Epidermal melanocyte (primary cell): ENCODE measurements at regions not wholly inside any gene's neighbourhood (a gene's known extent, or its start where the extent isn't known, plus 50 kb on each side); places are given as distances from the start of the nearest gene placed in this dataset.

Experiments
- DNase-seq: peaks from one replicate; pipeline ENCODE4 v3.0.0; 2011; ENCODE audit warnings: low spot score; ENCODE audit not compliant: insufficient read length

DNA sequence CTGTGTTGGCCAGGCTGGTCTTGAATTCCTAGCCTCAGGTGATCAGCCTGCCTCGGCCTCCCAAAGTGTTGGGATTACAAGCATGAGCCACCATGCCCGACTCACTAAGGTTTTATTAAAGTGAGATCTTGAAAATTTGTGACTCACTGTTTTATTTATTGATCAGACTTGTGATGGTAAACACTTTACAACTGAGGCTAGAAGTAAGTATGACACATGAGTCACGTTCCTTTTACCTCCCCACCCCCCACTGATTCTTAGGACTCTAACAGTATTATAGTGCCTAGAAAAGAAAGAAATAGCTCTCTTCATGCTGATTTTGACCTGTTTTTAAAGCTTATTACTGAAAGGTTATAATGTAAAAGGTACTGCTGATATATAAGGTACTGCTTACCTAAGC is 160.6 kb downstream of the TANC2 start:
- no peak for DNase-seq

DNA sequence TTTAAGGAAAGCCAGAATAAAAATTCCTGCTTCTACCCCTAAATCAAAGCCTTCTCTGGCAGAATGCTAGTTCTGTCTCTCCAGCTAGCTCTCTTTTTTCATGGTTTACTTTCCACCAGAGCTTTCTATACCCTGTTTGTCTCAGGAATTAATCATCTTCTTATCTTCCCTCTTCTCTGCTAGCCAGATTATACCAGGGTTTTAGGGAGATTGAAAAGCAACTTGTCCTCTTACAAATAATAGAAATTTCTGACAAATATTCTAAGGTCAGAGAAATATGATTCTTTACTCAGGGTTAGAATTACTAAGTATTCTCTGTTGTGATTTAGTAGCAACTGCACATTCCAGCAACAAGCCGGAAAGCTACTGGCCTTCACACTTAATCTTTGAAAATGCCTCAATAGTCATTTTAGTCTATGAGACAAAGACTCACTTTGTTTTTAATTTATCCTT is 166.4 kb downstream of the TANC2 start:
- DNase-seq: peak; percentile 46

DNA sequence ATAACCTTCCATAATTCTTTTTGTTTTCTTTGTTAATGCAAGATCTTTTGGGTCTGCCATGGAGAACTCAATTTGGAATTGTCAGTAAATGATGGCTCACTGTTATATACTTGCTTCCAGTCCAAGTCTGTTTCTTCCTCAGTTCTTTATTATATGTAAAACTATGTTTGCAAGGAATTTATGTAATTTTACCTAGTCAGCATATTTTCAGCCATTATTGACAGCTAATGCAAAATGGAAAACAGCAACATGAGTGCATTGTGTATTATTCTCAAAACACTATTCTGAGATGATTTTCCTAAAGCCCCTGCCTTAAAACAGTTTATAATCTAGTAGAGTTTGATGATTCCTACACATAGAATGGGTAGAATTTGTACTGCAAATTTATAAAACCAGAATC is 167.5 kb downstream of the TANC2 start:
- DNase-seq: no peak

DNA sequence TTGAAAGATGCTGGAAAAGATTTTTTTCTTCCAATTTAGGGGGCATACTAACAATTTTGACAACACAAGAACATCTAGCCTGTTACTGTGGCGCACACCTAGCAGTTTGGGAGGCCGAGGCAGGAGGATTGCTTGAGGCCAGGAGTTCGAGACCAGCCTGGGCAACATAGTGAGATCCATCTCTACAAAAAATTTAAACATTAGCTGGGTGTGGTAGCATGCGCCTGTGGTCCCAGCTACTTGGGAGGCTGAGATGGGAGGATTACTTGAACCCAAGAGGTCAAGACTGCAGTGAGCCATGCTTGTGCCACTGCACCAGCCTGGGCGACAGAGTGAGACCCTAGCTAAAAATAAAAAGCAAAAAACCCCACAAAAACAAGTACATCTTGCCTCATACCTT is 168.8 kb downstream of the TANC2 start:
- DNase-seq: no peak

DNA sequence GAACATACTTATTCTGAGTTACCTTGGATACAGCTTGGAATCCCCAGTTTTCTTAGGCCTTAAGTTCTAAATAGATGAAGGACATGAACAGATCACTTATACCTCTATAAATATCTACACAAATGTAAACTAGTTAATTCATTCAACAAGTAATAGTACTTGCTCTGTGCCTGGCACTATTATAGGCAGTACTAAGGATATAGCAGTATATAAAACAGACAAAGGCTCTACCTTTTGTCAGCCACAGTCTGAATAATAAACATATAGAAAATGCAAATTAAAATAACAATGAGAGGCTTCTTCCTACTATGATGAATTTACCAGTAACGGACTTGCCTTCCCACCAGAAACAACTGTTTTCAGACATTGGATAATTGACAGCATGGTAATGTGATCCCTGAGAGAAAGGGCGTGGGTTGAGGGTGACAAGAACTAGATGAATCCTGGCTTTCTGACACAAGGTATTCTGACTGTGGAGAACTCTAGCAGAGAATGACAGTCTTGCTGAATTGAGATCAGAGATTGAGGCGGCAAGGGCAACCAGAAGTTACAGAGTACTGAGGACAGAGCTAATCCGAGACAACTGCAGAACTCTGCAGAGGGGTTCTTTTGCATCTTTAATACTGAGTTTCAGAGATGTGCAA is 170.5 kb downstream of the TANC2 start:
- no peak for DNase-seq

DNA sequence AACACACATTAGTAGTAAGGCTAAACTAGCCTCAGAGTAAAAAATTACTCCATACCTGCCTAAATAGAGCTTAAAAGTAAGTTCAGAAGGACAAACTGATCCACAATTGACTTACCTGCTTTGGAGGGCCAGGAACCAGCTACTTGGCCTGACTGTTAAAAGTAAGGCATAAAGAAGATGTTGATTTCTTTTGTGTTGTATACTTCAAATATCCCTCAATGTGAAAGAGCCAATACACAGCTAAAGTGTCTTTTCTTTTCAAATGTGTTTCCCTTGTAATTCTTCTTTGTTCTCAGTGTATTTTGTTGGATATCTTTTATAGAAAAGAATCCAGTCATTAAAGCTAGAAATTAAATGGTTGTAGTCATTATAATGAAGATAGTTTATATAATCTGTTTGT is 171.1 kb downstream of the TANC2 start:
- DNase-seq: no peak

DNA sequence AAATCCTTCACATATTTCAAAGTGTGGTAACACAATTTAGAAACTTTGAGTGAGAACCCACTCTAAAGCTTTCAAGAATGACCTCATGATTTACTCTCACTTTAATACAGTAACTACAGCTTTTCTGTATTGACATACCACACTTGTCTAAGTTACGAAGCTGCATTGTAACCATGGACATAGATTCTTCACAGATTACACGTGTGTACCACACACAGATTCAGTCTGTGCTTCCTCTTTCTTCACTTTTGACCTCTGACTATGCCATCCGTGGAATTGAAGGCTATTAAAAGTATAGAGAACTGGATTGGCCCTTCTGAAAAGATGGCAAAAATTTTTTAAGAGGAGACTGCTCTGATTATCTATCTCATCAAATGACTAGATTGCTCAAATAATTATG is 172.7 kb downstream of the TANC2 start:
- no peak for DNase-seq

DNA sequence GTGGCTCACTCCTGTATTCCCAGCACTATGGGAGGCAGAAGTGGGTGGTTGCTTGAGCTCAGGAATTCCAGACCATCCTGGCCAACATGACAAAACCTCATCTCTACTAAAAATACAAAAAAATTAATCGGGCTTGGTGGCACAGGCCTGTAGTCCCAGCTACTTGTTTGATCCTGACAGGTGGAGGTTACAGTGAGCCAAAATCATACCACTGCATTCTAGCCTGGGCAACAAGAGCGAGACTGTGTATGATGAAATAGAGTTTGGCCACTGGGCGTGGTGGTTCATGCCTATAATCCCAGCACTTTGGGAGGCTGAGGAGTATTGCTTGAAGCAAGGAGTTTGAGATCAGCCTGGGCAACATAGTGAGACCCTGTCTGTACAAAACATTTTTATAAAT is 173.3 kb downstream of the TANC2 start:
- DNase-seq: no peak

DNA sequence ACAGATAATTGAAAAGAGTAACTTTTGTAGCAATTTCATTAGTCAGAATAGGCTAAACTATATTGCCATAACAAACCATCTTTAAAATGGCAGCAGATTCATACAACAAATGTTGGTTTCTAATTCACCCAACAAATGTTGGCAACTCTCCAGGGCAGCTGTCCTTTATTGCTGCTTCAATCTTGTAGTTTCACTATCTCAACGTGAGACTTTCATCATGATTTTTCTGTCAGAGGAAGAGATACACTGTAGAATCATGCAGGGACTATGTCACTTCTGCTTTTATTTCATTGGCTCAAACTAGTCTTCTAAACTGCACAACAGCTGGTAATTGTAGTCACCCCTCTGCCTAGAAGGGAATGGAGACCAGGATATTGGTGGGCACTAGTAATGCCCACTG is 174.2 kb downstream of the TANC2 start:
- no peak for DNase-seq

DNA sequence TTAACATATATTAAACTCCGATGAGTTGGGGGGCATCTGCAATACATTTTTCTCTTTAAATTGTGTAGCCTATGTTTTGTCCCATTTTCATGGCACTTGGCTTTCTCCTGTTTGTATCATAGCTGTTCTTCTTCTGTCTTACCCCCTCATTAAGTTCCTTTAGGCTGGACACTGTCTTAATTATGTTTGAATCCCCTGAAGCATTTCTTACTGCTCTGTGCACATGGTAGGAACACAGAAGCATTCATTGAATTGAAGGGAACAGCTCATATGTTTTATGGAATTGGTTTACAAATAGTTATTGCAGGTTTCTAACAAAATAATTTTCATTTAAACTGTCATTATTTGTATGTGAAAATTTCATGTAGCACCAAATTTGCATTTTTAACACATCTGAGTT is 176.8 kb downstream of the TANC2 start:
- DNase-seq: peak; percentile 21

DNA sequence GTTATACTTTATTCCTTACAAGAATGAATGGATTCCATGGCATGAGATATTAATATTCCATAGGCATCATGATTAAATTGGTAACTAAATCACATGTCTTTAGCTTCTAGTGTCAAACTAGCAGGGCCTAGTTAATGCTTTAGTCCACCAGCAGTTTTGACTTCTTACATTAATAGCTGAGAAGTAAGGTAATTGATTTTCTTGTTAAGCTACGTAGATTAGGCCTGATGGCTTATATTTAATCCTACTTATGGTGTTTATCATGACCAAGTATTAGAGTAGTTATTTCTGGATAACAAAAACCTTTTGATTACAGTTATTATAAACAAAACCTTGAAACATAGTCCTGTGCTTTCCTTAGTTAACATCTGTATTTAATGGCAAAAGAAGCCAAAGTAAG is 184.5 kb downstream of the TANC2 start:
- DNase-seq: no peak

DNA sequence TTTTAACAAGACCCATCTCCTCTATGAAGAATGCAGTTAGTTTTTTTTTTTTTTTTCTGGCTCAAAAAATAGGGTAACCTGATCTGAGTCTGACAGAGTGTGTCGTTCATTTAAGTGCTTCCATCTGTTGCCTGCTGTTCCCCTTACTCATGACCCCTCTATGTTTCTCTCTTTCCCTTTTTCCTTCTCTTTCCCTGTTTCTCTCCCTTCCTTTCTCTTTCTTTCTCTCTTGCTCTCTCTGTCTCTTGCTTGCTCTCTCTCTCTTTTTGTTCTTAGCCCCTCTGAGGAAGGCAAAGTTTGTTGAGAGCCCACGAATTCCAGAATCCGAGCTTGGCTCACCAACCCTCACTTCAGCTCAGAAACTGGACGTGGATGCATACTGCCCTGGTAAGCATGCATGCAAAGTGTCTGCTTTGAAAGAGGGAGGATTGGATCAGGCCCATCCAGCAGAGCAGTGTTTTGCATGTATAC is 185.0 kb downstream of the TANC2 start:
- DNase-seq: no peak

DNA sequence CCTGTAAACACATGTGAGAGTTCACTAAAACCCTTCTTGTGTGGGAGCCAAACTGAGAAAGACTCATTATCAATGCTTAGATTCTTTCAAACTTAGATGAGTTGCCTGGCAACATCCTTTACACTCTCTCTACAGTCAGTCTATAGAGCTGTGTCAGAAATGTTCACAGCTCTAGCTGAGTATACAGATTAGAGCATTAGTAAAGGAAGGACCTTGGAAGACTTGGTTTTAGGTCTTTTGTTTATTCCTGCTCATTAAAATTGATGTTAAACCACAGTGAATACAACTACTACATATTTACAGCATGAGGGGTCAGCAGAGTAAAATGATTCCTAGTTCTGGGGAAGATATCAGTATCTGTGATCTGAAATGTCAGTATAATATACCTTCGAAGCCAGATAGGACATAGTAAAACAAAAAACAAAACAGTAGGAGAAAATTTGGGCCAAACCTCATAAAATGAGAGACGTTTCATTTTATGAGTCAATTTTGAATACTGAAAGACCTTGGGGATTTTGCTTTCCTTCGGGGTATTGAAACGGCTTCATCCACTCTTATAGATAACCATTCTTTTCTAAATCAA is 186.0 kb downstream of the TANC2 start:
- DNase-seq: no peak

DNA sequence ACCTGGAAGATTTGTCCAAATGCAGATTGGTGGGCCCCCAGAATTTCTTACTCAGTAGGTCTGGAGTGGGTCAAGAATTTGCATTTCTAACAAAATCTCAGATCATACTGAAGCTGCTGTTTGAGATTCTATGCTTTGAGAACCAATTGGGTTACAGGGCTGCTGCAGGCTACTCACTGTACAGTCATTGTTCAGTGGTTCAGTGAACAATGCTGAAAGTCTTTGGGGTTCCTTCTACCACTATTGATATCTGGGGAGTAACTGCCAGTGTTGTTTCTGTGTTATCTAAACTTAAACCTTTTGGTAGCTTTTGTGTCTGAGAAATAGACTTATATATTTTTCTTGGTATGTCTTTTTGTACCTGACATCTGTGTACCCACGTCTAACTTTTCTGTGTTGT is 187.5 kb downstream of the TANC2 start:
- DNase-seq: no peak

DNA sequence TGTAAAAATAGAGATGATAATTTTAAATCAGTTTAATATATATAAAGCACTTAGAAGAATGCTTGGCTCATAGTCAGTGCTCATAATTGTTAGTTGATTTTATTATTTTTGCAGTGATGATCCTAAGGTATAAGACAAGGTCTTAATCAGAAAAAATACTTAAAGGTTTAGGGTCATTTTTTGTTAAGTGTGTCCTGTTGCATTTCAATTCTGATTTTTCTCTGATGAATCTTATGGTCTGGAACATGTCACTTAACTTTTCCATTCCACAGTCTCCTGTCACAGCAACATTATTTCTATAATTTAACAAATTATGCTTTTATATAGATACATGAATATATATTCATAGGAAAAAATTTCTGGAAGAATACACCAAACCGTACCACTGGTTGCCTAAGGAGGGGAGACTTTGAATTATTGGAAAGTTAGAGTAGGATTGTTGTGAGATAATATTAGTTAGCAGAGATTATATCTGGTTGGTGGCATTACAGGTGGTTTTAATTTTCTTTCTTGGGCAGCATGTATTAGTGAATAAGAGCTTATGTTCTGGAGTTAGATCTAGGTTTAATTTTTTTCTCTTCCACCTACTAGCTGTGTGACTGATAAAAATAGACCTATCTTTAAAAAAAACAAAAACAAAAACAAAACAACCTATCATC is 188.7 kb downstream of the TANC2 start:
- DNase-seq: no peak

DNA sequence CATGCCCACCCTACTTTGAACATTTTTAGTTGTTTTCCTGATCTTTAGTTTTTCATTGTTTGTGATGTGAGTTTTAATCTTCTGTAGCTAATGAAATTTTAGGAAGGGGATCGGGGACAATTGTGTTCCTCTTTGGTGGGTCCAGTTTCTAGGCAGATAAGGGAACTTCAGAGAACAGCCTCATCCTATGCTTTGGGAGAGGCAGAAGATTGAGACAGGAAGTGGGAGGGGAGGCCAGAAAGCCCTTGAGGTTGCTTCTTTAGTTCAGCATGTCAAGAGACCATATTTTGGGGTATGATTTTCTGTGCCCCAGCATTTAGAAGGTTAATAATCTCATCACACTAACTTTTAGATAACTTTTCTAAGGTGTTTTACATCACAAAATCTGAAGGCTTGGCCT is 191.0 kb downstream of the TANC2 start:
- DNase-seq: no peak

DNA sequence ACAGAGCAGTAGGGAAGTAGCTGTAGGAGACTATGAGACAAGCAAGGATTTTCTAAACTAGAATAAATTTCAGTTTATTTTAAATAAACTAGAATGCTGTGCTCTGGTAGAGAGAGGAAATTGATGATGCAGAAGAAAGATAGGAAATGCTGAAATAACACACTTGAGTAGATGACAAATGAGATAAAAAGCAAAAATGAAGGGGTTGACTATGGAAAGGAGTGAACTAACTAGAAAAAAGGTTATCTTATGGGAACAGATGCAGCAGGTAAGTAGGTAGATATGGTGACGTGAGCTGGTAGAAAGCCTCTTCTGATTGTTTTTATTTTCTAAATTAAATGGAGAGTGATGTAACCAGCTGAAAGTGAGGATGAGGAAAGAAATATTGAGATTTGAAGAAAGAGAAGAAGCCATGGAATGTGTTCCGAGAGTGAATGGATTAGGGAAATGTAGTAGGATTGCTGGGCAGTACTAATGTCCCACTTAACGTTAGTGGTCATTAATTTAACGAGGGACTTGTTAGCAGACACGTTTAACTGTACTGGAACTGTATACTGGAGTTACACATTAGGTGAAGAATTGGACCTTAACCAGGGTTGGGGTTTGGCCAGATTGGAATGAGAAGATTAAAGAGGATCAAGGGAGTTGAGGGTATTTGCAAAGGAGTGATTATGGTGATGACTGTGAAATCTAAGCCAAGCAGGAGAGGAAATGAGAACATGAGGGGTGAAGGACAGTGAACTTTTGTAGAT is 196.5 kb downstream of the TANC2 start:
- no peak for DNase-seq

DNA sequence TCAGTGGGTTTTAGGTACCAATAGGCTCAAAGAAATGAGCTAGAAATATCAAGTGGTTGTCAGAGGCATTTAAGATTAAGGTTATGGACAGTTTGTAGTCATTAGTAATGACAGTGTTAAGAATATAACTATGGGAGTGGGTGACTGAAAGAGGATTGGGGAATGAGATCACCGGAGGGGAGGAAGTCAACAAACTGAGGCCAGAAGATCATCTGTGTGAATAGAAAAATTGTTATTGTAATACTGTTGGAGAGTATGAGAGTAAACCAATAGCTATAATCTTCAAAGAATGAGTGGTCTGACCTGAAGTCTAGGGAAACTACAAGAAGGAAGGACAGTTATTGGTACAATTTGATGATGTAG is 197.1 kb downstream of the TANC2 start:
- DNase-seq: no peak

DNA sequence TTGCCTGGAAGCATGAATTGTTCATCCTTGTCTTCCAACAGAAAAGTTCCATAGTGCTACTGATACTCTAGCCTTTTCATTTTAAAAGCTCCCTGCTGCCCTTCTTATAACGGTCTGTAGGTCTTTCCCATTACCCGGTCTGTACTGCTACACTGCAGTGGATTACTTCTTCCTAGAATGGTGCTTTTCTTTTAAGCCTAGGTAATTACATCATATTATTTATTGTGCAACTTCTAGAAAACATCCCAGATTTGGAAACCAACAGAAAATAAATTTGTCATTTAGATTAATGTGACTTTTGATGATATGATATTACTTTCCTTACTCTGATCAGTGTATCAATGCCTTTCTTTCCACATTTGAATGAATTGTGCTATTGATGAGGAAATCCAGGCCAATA is 199.4 kb downstream of the TANC2 start:
- no peak for DNase-seq

DNA sequence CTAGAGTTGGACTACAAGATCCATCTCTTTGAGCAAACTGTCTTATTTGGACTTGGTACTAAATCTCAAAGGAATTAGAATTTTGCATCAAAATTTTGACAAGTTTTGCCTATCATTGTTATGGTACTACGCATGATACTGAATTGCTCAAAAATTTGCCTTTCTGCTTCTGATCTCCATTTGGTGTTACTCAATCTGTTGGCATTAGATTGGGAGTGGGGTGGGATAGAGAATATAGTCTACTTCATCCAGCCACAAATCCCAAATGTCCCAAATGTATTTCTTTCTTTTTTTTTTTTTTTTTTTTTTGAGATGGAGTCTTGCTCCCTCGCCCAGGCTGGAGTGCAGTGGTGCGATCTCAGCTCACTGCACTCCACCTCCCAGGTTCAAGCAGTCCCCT is 204.8 kb downstream of the TANC2 start:
- DNase-seq: no peak

DNA sequence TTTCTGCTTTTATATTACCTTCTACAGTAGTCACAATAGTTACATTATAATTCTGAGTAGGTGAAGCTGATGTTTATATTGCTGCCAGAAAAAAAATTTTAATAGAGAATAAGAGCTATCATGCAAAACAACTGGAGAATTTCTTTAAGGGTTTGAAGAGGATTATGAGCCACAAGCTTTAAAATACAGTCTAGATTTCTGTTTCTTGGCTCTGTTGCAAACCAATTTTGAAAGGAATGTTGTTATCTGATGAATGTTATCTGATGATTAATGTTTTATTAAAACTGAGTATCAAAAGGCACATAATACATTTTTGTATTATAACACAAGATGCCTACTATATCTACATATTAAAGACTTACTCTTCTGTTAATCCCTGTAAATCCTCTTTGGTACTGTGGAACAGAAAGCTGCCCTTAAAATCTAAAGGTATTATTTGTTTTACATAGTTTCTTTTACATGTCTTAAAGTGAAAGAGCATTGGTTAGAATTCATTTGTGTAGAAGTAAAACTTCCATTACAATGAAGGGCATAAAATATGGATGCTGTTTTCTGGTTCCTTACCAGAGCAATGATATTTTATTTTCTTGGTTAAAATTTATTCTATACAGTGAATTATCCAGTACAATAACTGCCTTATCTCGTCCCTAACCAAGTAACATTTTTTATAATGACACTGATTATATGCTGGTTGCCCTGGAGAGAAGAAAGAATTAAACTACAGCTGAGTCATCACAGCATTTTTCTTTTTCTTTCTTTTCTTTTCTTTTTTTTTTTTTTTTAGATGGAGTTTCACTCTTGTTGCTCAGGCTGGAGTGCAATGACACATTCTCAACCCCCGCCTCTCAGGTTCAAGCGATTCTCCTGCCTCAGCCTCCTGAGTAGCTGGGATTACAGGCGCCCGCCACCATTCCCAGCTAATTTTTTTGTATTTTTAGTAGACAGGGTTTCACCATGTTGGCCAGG is 205.7 kb downstream of the TANC2 start:
- DNase-seq: no peak
